ENCODE measurements at regions not wholly inside any gene's neighbourhood (a gene's known extent, or its start where the extent isn't known, plus 50 kb on each side); places are given as distances from the start of the nearest gene placed in this dataset.

- DNase-seq (no peak), ATAC-seq (no peak)
- intact Hi-C loops (cut with DNase I): no loop called here
- 89 to 95% (median 94%) methylated on average over 3 of the region's 3 CpGs for WGBS, 4 donors
- no peak overlapping the region for H3K27ac ChIP-seq
- no peaks in the 10 kb centered on the region for H3K9me3 ChIP-seq
- H3K27me3 ChIP-seq: no peaks in the 10 kb centered on the region
- H3K36me3 ChIP-seq: no peaks in the 10 kb centered on the region
- no peak overlapping the region for H3K4me3 ChIP-seq
- TF ChIP-seq POLR2A (IDR thresholded peaks at IDR 0.05) (no peak), CTCF (IDR thresholded peaks at IDR 0.05) (no peak)
- H3K4me1 ChIP-seq: no peaks in the 10 kb centered on the region
Observed at GRCh38 chr5:128633901-128634300, 95.9 kb upstream of the FBN2 start.

GRCh38 chr5:128635379-128635778 is 97.3 kb upstream of the FBN2 start:
- no peak overlapping the region for H3K4me3 ChIP-seq
- WGBS, 4 donors: 87 to 95% (median 93%) methylated on average over 6 of the region's 6 CpGs
- H3K27me3 ChIP-seq: no peaks in the 10 kb centered on the region
- intact Hi-C loops (cut with DNase I): no loop called here
- no peaks in the 10 kb centered on the region for H3K36me3 ChIP-seq
- no peaks in the 10 kb centered on the region for H3K9me3 ChIP-seq
- no peak overlapping the region for H3K27ac ChIP-seq
- ATAC-seq (no peak), DNase-seq (no peak)
- TF ChIP-seq CTCF (IDR thresholded peaks at IDR 0.05) (no peak), POLR2A (IDR thresholded peaks at IDR 0.05) (no peak)
- H3K4me1 ChIP-seq: no peaks in the 10 kb centered on the region

- WGBS, 4 donors: 94 to 100% (median 95%) methylated on average over 1 of the region's 1 CpG
- intact Hi-C loops (cut with DNase I): no loop called here
Observed at GRCh38 chr5:128636361-128636760, 98.3 kb upstream of the FBN2 start.

GRCh38 chr5:128637031-128637430 is 99.0 kb upstream of the FBN2 start:
- ATAC-seq (no peak), DNase-seq (no peak)
- Histone ChIP-seq H3K4me3 (no peak overlapping the region), H3K4me1 (no peaks in the 10 kb centered on the region), H3K9me3 (no peaks in the 10 kb centered on the region), H3K36me3 (no peaks in the 10 kb centered on the region), H3K27me3 (no peaks in the 10 kb centered on the region), H3K27ac (no peak overlapping the region)
- 57 to 68% (median 67%) methylated on average over 4 of the region's 4 CpGs for WGBS, 4 donors
- intact Hi-C loops (cut with DNase I): no loop called here
- TF ChIP-seq CTCF (IDR thresholded peaks at IDR 0.05) (no peak), POLR2A (IDR thresholded peaks at IDR 0.05) (no peak)

More at GRCh38 chr5:128636361-128636760, 98.3 kb upstream of the FBN2 start:
- DNase-seq (no peak), ATAC-seq (no peak)
- H3K4me3 ChIP-seq: no peak overlapping the region
- no peaks in the 10 kb centered on the region for H3K27me3 ChIP-seq
- H3K27ac ChIP-seq: no peak overlapping the region
- no peaks in the 10 kb centered on the region for H3K4me1 ChIP-seq
- no peaks in the 10 kb centered on the region for H3K36me3 ChIP-seq
- TF ChIP-seq CTCF (IDR thresholded peaks at IDR 0.05) (no peak), POLR2A (IDR thresholded peaks at IDR 0.05) (no peak)
- H3K9me3 ChIP-seq: no peaks in the 10 kb centered on the region

Measured in heart left ventricle (tissue), 16 donors.